HG02610 (cell line): ENCODE measurements at regions not wholly inside any gene's neighbourhood (a gene's known extent, or its start where the extent isn't known, plus 50 kb on each side); places are given as distances from the start of the nearest gene placed in this dataset.

ENCODE experiments used
- ATAC-seq: cut with Tn5 transposase; IDR thresholded peaks from one replicate; pipeline ENCODE4 v1.9.1; 2021; ENCODE audit warnings: mild to moderate bottlenecking, moderate library complexity; ENCODE audit not compliant: unreplicated experiment

- no peak for ATAC-seq
These were observed 394.6 kb downstream of the GABRB3 start for GRCh38 chr15:26378304-26378703.

GRCh38 chr15:26376243-26376642, 396.6 kb downstream of the GABRB3 start:
- no peak for ATAC-seq

GRCh38 chr15:26374806-26375205, 398.1 kb downstream of the GABRB3 start:
- no peak for ATAC-seq

GRCh38 chr15:26372706-26373105, 400.2 kb downstream of the GABRB3 start:
- no peak for ATAC-seq

GRCh38 chr15:26365077-26365476, 407.8 kb downstream of the GABRB3 start:
- ATAC-seq: no peak

- no peak for ATAC-seq
These were observed 413.0 kb downstream of the GABRB3 start for GRCh38 chr15:26359855-26360254.

GRCh38 chr15:26358708-26359107, 414.2 kb downstream of the GABRB3 start:
- ATAC-seq: no peak

GRCh38 chr15:26357653-26358052, 415.2 kb downstream of the GABRB3 start:
- ATAC-seq: no peak

GRCh38 chr15:26355472-26356074, 417.3 kb downstream of the GABRB3 start:
- ATAC-seq: no peak

GRCh38 chr15:26352909-26353308, 420.0 kb downstream of the GABRB3 start:
- no peak for ATAC-seq

GRCh38 chr15:26352406-26352805, 420.5 kb downstream of the GABRB3 start:
- no peak for ATAC-seq

- no peak for ATAC-seq
These were observed 447.4 kb downstream of the GABRB3 start for GRCh38 chr15:26325495-26325894.

GRCh38 chr15:26323566-26323965, 449.3 kb downstream of the GABRB3 start:
- no peak for ATAC-seq

GRCh38 chr15:26318689-26319088, 454.2 kb downstream of the GABRB3 start:
- no peak for ATAC-seq

- no peak for ATAC-seq
These were observed 451.4 kb upstream of the ATP10A start for GRCh38 chr15:26314577-26314976.

GRCh38 chr15:26311710-26312236, 448.6 kb upstream of the ATP10A start:
- ATAC-seq: no peak

GRCh38 chr15:26298659-26299170, 435.6 kb upstream of the ATP10A start:
- ATAC-seq: no peak

GRCh38 chr15:26298010-26298658, 435.0 kb upstream of the ATP10A start:
- ATAC-seq: no peak

GRCh38 chr15:26295336-26296085, 432.4 kb upstream of the ATP10A start:
- ATAC-seq: no peak

- no peak for ATAC-seq
These were observed 431.0 kb upstream of the ATP10A start for GRCh38 chr15:26294059-26294689.

GRCh38 chr15:26287381-26287780, 424.3 kb upstream of the ATP10A start:
- ATAC-seq: no peak
